Stimulated activated CD8-positive, alpha-beta memory T cell treated with anti-CD3 and anti-CD28 coated beads, Interleukin-15, amount 100 ng/mL, for 24 hours (primary cell): ENCODE measurements at regions not wholly inside any gene's neighbourhood (a gene's known extent, or its start where the extent isn't known, plus 50 kb on each side); places are given as distances from the start of the nearest gene placed in this dataset.
"Not testable (repeated sequence)": the region's sequence is repeated elsewhere in the genome, so short reads cannot be mapped to it uniquely, and the experiment has no call there.

Source experiments
- DNase-seq: peaks from one replicate; pipeline ENCODE4 v3.0.0-alpha.2; 2020; ENCODE audit warnings: low read depth

DNA sequence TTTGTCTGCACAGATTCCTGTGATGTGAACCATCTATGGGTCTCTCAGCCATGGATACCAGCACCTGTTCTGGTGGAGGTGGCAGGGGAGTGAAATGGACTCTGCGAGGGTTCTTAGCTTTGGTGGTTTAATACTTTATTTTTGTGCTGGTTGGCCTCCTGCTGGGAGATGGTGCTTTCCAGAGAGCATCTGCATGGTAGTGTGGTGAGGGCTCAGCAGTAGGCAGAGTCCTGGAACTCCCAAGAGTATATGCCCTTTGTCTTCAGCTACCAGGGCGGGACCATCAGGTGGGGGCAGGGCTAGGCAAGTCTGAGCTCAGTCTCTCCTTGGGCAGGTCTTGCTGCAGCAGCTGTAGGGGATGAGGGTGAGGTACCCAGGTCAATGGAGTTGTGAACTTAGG is 97.5 kb upstream of the TRIM2 start:
- DNase-seq, result not testable (repeated sequence)

DNA sequence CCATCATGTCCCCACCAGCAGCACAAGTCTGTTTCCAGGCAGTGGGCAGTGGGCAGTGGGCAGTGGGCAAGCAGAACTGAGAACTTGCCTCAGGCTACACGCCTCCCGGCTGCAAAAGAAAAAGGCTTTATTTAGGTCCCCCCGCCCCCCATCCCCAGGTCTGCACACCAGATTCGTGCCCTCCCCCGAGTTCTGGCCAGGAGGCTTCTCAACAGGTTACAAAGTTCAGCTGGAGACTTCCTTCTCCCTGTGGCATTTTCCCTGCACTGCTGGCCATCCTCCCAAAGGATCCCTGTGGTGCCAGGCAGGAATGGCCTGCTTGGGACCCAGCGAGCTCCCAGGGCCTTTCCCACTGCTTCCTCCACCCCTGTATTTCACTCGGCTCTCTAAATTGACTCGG is 97.0 kb upstream of the TRIM2 start:
- DNase-seq, result no peak

DNA sequence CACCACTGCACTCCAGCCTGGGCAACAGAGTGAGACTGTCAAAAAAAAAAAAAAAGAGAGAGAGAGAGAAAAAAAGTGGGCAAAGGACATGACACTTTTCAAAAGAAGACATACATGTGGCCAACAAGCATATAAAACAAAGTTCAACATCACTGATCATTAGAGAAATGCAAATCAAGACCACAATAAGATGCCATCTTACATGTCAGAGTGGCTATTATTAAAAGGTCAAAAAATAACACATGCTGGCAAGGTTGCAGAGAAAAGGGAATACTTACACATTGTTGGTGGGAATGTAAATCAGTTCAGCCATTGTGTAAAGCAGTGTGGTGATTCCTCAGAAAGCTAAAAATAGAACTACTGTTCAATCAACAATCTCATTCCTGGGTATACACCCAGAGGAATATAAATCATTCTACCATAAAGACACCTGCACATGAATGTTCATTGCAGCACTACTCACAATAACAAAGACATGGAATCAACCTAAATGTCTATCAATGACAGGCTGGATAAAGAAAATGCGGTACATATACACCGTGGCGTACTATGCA is 94.9 kb upstream of the TRIM2 start:
- DNase-seq, result no peak

DNA sequence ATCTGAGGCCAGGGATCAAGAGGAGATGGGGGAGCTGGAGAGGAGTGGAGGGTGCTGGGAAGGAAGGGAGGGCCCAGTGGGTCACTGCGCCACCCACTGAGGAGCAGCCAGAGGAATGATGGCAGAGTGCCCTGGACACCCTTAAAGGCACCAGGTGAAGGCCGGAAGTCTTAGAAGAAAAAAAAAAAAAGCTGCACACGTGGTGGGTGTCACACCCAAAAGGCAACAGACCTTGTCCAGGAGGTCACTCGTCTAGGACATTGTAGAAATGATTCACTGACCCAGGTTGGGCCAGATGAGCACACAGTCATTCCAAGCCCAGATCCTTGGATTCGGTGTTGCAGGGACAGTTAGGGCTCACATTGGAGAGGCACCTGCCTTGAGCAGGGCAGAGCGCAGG is 93.5 kb upstream of the TRIM2 start:
- DNase-seq, result no peak

DNA sequence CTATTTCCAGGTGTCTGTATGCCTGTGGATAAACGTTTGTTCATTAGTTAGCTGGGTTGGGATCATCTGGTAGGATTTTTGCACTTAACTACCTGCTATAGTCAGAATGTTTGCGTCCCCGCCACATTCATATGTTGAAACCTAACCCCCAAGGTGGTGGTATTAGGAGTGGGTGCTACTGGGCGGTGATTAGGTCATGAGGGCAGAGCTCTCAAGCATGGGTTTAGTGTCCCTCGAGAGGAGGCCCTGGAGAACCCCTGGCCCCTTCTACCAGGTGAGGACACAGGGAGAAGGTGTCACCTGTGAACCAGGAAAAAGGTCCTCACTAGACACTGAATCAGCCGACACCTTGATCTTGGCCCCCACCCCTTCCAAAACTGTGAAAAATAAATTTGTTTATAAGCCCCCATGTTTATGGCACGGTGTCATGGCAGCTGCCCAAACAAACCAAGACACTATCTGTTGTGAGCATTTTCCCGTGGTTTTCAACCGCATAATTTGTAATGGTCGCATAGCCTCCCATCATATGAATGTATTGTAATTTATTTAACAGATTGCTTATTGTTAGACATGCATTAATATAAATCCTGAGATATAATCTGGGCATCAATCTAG is 92.7 kb upstream of the TRIM2 start:
- DNase-seq, result no peak

DNA sequence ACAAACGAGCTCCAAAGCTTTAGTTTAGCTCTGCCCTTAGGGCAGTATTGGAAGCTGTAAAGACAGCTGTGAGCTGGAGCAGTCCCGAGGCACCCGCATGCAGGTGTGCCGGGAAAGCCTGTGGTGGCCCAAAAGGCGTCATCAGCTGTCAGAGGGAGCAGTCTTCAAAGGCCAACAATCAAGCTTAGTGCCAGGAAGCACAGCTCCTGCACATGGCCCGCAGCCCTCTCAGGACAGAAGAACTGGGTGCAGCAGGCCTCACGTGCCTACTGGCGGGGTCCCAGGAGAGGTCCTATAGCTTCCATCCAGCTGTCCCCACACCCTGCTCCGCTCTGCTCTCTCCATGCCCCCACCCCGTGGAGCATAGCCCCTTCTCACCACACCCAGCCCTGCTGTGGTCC is 92.2 kb upstream of the TRIM2 start:
- no peak for DNase-seq

DNA sequence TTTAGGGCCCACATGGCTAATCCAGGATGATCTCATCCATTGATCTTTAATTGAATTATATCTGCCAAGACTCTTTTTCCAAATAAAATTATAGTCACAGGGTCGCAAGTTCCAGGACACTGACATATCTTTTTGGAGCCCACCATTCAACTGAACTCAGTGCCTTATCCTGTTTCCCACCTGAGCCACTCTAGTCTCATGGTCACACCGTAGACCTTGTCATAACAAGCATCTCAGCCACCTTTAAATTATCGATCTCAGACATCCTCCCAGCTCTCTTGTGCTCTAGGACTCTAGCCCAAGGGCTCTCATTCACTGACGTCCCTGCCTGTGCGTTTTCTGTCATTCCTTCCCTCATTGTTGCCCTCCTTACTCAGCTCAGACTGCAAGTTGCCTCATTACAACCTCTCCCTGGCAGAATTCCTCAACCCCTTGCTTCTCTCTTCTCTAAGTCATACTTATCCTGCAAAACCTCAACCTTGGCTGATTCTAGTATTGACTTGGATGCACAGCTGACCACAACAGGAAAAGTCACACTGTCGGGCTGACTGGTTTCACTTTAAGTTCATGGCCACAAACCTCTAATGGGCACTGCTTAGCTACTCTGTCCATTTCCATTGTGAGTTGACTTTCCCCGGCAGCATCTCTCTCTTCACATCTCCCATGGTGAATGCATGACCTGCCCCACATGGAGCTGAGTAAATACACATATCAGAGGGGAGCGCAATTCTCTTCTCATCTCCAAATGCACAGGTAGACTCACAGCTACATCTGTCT is 91.0 kb upstream of the TRIM2 start:
- no peak for DNase-seq

DNA sequence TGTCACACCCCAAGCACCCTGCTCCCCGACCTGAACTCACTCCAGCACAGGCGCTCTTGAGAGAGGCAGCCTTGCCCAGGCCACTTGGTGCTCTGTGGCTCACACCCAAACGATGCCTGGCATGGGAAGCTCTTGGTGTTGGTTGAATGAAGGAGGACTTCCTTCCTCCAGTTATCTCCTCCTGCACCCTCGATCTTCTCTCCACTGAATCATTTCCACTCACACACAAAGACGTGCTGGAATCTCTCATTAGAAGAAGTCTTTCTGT is 90.5 kb upstream of the TRIM2 start:
- no peak for DNase-seq

DNA sequence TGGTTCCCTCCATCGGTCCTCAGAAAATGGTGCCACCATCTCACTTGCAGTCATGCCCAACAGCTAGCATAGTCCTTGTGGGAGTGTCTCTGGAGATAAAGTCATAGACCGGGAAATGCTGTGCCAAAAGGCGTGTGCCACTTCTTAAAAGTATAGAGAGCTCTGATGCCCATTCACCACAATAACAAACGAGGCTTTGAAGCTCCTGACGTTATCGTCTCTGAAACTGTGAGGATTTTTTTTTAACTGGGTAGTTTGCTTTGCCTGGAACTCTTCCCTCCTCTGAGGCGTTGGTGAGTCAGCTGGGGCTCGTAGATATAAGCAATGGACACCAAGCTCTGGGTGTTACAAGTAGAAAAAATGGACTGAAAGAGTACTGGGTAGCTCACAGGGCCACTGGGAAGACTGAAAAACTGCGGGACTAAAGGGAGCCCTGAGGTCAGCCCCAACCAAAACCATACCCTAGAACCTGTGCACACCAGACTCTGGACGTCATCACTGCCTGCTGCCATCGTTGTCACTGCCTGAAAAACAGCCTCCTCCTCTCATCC is 89.4 kb upstream of the TRIM2 start:
- DNase-seq, result no peak

DNA sequence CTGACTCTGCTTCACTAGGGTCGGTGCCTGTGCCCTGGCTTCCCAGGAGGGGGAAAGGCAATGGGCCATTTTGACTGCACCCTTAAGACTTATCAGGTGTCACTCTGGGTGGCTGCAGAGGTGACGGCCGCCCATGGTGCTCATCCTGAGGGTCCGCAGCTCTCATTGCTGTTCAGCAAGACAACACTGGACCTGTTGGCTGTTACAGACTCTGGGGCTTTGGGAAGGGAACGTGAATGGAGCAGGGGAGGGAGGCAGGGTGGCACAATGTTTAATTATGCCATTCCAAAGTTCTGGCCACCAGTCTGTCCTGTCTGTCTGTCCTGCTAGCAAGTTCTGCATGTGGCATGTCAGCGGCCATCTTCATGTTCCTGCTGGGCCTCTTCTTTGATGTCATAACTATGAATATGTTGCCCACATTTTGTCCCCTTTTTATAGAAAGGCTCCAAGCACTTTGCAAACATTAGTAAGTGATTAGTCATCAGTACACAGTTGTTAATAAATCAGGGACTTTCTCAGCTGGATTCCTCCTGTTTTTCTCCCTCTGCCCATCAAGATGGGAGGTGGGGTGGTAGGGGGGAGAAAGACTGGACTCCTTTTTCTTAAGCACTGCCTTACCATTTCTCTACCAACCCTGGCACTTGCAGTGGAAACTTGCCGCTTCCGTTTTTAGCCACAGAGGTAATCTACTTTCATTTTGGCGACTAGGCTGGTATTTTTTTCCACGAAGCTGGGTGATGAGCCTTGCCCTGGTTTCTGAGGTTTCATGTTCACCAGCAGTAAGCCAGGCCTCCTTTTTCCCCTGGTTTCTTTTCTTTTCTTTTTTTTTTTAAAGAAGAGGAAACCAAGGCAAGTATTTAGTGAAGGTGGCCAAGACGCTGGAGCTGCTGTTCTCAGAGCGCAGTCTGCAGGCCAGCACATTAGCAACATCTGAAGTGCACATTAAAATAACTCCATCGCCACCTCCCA is 88.6 kb upstream of the TRIM2 start:
- peak; percentile 34 for DNase-seq

DNA sequence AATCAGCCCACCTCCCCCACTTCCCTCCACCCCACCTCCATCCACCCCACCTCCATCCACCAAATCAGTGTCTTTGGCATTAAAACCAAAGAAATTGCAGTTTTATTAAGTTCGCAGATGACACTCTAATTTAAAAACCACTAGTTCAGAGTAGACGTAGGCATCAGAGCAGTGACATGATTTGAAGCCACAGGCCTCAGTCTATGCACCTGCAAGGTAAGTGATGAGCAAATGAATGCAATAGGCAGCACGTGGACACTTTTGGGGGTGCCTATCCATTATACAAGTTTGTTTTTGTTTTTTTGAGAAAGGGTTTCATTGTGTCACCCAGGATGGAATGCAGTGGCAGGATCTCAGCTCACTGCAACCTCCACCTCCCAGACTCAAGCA is 88.0 kb upstream of the TRIM2 start:
- no peak for DNase-seq

DNA sequence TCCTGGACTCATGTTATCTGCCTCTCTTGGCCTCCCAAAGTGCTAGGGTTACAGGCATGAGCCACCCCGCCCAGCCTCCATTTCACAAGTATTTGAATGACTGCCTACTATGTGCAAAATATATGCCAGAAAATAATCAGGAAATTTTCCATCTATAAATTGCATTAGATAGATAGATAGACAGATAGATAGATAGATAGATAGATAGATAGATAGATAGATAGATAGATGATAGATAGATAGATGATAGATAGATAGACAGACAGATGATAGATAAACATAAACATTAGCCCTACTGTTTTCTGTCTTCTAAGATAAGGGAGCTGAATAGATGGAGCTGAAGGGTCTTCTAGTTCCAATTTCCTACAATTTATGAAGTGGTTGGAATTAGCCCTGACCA is 87.4 kb upstream of the TRIM2 start:
- no peak for DNase-seq

DNA sequence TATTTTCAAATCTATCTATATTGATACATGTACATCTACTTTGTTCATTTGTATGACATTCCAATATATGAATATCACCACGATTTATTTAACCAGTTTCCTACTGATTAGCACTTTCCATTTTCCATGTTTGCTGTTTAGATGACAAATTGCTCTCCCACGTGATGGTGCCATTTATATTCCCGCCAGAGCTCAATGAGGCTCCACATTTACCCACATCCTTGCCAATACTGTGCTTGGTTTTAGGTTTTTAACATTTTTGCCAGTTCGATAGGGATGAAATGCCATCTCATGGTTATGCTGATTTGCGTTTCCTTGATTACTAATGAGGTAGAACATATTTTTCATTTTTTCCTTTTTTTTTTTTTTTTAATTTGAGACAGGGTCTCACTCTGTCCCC is 86.7 kb upstream of the TRIM2 start:
- DNase-seq, result no peak

DNA sequence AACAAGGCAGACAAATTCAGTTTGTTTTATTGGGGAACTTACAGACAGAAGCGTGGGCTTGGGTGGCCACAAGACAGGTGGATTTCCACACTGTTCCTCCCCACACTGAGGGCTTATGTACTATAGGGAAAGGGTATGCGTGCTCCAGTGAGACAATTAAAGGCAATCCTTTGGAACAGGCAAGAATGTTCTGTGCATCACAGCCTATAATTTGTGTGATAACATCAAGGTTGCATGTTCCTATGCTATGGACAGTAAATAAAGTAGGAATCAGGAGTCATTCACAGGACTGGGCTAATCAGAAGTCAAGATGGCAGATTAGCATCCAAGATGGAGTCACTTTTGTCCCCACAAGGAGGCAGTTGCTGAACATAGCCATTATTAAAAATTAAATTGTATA is 84.6 kb upstream of the TRIM2 start:
- no peak for DNase-seq

DNA sequence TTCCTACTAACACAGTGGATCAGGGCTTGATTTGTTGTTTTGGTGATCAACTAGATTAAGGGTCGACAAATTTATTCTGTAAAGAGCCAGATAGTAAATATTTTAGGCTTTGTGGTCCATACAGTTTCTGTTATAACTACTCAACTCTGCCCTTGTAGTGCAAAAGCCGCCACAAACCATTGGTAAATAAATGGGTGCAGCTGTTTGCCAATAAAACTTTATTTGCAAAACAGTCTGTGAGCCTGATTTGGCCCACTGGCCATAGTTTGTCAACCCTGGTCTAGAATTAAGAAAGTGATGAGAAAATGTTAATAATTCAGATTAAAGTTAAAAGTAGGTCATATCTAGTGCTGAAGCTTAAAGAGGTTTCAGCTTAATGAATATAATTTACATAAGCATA is 84.0 kb upstream of the TRIM2 start:
- DNase-seq, result no peak

DNA sequence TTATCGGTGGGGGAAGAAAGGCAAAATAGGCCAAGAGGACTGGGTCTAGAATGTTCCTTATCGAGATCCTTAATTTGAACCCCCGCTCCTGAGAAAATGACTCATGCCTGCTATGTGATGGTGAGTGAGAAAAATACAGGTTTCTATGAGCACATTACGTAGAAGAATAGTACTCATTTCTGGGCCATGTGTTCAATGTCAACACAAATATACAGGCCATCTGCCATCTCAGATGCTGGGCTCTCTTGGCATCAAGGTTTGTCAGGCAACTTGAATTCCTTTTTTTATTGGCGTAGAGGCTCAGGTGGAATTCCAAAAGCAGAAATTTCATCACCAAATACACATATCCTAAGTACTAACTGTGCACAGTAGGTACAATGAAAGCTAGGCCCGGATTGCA is 81.4 kb upstream of the TRIM2 start:
- DNase-seq, result no peak

DNA sequence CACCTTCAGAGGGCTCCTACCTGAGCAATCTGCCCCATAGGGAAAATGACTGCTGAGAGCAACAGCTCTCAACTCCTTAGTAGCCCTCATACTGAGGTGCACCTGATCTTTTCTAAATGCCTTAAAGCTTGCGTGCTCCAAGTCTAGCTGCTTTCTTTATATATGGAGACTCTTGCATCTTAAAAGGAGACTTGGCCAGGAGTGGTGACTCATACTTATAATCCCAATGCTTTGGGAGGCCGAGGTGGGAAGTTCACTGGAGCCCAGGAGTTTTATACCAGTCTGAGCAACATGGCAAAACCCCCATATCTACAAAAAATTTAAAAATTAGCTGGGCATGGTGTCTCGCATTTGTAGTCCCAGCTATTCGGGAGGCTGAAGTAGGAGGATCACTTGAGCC is 78.1 kb upstream of the TRIM2 start:
- no peak for DNase-seq

DNA sequence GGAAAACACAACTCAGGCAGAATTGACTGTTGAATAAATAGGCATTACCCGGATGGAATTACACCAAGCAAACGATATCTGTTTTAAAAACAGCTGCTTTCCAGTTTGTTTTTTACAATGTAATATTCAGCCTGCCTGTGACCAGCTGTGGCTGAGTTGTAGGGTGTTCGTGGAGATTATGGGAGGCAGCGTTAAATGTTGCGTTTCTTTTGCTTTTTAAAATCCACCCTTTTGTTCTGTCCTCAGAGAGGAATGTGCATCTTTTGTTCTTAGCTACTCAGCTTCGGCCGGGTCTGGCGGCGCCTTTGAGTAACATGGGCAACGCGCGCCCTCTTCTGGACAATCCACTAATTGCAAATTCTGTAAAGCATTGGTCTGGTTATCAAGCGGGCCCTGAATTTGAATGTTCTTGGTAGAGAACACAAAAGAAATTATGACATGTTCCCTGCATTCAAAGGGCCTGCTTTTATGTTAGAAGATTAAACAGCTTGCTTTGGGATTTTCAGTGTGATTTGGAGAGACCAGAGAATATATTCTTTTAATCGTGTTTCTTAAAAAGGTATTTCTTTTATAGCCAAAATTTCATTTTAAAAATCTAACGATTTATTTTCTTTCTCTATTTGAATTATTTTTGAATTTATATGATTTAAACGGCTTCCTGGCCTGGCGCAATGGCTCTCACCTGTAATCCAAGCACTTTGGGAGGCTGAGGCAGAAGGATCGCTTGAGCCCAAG is 76.3 kb upstream of the TRIM2 start:
- DNase-seq, result peak; percentile 68

DNA sequence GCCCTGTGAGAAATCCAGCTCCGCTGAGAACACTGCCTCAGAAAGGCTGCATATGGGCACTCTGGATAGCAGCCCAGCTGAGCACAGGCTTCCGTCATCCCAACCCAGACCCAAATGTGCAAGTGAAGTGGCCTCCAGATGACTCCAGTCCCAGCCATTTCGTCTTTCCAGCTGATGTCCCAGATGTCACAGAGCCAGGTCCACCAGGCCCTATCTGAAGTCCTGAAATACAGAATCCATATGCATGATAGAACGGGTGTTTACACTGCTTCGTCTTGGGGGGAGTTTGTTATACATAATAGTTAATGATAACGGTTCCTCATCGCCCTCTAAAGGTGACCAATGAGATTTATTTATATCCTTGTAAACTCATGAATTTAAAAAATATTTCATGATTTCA is 72.6 kb upstream of the TRIM2 start:
- no peak for DNase-seq

DNA sequence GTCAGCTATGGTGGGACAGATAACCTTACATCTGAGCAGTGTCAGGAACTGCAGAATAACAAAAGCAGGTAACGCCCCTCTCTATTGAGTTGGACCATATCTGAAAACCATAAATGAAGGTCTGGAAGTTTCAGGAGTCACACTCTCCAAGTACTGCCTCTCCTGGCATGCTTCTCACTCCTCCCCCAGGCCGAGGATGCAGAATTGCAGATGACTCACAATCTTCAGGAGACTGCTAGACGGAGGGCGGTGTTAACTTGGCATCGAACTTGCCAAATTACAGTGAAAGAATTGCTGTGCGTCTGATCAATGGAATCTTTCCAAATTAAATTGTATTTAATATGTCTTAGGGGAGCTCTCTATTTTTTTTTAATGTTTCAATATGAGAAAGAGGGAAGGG is 67.1 kb upstream of the TRIM2 start:
- no peak for DNase-seq

DNA sequence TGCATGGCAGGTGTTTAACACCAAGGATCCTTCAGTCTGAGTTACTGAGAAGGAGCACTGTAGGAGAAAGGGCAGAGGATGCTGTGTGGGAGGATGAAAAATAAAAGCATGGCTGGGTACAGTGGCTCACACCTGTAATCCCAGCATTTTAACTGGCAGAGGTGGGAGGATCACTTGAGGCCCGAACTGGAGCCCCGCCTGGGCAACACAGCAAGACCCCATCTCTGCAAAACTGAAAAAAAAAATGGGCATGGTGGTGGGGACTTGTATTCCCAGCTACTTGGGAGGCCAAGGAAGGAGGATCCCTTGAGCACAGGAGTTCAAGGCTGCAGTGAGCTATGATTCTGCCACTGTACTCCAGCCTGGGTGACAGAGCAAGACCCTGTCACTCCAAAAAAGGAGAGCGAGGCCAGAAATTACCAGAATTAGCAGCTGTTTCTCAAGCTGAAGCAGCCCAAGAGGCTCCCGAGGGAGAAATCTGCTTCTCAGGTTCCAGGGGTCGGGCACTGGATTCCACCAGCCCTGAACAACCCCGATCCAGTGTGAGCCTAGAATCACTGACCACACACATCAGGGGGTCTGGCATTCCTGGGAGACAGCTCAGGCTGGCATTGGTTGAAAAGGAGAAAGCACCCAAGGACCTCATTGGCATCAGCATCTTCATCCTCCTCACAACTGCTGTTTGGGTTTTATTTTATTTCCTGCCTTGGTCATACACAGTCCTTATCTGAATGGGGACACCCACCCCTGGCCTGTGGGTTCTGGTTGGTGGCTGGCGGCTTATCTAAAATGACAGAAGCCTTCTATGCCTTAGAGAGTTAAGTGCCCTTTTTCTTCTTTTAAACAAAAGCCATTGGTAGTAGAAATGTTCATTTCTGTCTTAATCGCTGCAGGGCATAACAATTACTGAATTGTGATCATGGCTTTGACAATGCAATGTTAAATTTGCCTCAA is 66.3 kb upstream of the TRIM2 start:
- no peak for DNase-seq
